GM12878 (cell line): ENCODE measurements at regions not wholly inside any gene's neighbourhood (a gene's known extent, or its start where the extent isn't known, plus 50 kb on each side); places are given as distances from the start of the nearest gene placed in this dataset.

Experiments used
- ATAC-seq: fragments of 200-7000 bp; cut with Tn5 transposase; 3 replicates; pipeline ENCODE4 v1.9.1; 2020; ENCODE audit warnings: mild to moderate bottlenecking, moderate library complexity
- BruUV-seq: library from RNA; stranded (reverse); fragments of 400-500 nt; replicated peaks from 2 replicates; lab custom pipeline; 2021; lab: Mats Ljungman, UMichigan
- CTCF ChIA-PET: fragments of 300-600 bp; sonication (Branson Sonifier 250); formaldehyde crosslinking; extraction: SDS; loops from one replicate; lab custom pipeline; 2021; ENCODE audit warnings: inconsistent platforms; lab: Yijun Ruan, JAX
- POLR2A ChIA-PET: fragments of 350-600 bp; formaldehyde crosslinking; extraction: SDS; loops from one replicate; lab custom pipeline; 2021; ENCODE audit warnings: inconsistent platforms; lab: Charles Lee
- RAD21 ChIA-PET: fragments of 300-600 bp; sonication (Branson Sonifier 250); formaldehyde crosslinking; loops from one replicate; lab custom pipeline; 2023; ENCODE audit warnings: antibody characterized with exemption; ENCODE audit not compliant: unreplicated experiment; lab: Charles Lee
- SMC1A ChIA-PET: fragments of 300-600 bp; sonication (Branson Sonifier 250); formaldehyde crosslinking; loops from one replicate; lab custom pipeline; 2023; ENCODE audit not compliant: unreplicated experiment, uncharacterized antibody; lab: Charles Lee
- DNase-seq: peaks from one replicate; pipeline ENCODE4 v3.0.0-alpha.2; 2011; ENCODE audit warnings: low read depth, low spot score
- FAIRE-seq: peaks from 3 replicates; lab custom pipeline; 2011; peaks lifted over from hg19 to GRCh38; lab: Jason Lieb, UNC
- H2AFZ ChIP-seq: 2 replicates; pipeline ENCODE4 v1.6.0; 2011; ENCODE audit warnings: low read depth, low read length, control low read depth; ENCODE audit not compliant: control insufficient read depth
- H3K27ac ChIP-seq: 2 replicates; pipeline ENCODE4 v1.5.1; 2011; ENCODE audit warnings: control low read depth; ENCODE audit not compliant: control insufficient read depth, insufficient read depth
- H3K27me3 ChIP-seq, 2 experiments: replicated peaks in 1 of 2; 2 replicates each; pipeline versions ENCODE4 v1.6.0 to v1.6.1; 2011; ENCODE audit warnings: low read length in 1 of 2; ENCODE audit not compliant: control insufficient read depth in 2 of 2, insufficient read depth in 2 of 2
- H3K36me3 ChIP-seq, 2 experiments: 2 replicates each; pipeline ENCODE4 v1.5.1; 2011; ENCODE audit warnings: low read length in 1 of 2; ENCODE audit not compliant: control insufficient read depth in 2 of 2, insufficient read depth in 2 of 2
- H3K4me1 ChIP-seq: 2 replicates; pipeline ENCODE4 v1.6.1; 2011; ENCODE audit warnings: mild to moderate bottlenecking, low read length, moderate library complexity, mixed read lengths; ENCODE audit not compliant: control insufficient read depth, insufficient read depth
- H3K4me2 ChIP-seq: 2 replicates; pipeline ENCODE4 v1.6.0; 2011; ENCODE audit warnings: control low read depth; ENCODE audit not compliant: control insufficient read depth, insufficient read depth
- H3K4me3 ChIP-seq: fragments of 200-600 bp; sonication (generic); 2 replicates; pipeline ENCODE4 v1.5.1; 2016
- H3K79me2 ChIP-seq: 2 replicates; pipeline ENCODE4 v1.6.0; 2011; ENCODE audit warnings: low read length; ENCODE audit not compliant: control insufficient read depth, insufficient read depth
- H3K9ac ChIP-seq: 2 replicates; pipeline ENCODE4 v1.8.0; 2011; ENCODE audit warnings: low read length, control low read depth, mixed read lengths; ENCODE audit not compliant: control insufficient read depth, insufficient read depth
- H3K9me3 ChIP-seq: replicated peaks from 3 replicates; pipeline ENCODE4 v1.5.1; 2011; ENCODE audit warnings: mild to moderate bottlenecking, low read length; ENCODE audit not compliant: control insufficient read depth, insufficient read depth
- H4K20me1 ChIP-seq: 2 replicates; pipeline ENCODE4 v1.6.0; 2011; ENCODE audit not compliant: control insufficient read depth, insufficient read depth
- BHLHE40 ChIP-seq, 2 experiments: fragments of 450-650 bp in 1 of 2; IDR thresholded peaks; 2 replicates each; pipeline ENCODE4 v1.6.1; 2011 to 2017; ENCODE audit warnings: low read depth in 2 of 2, borderline replicate concordance in 1 of 2, improper control_type of control experiment in 1 of 2, low read length in 1 of 2, mild to moderate bottlenecking in 1 of 2
- CEBPB ChIP-seq, 2 experiments: fragments of 150-350 bp in 1 of 2; IDR thresholded peaks; 2 replicates each; pipeline ENCODE4 v1.6.1; 2012 to 2014; ENCODE audit warnings: low read depth in 2 of 2, low read length in 2 of 2, borderline replicate concordance in 1 of 2, inconsistent platforms in 1 of 2
- EZH2 ChIP-seq: IDR thresholded peaks from 2 replicates; pipeline ENCODE4 v1.6.1; 2012; ENCODE audit warnings: low read depth, mild to moderate bottlenecking, control low read depth, inconsistent platforms, low read length, borderline replicate concordance; ENCODE audit not compliant: control insufficient read depth
- HDAC2 ChIP-seq: fragments of 200-600 bp; sonication (generic); IDR thresholded peaks from 2 replicates; pipeline ENCODE4 v1.6.1; 2017
- NFXL1 ChIP-seq: fragments of 450-650 bp; IDR thresholded peaks from 2 replicates; pipeline ENCODE4 v1.6.1; 2017; ENCODE audit warnings: antibody characterized with exemption, mild to moderate bottlenecking, borderline replicate concordance
- NKRF ChIP-seq: fragments of 450-650 bp; conservative IDR thresholded peaks from 2 replicates; pipeline ENCODE4 v1.6.1; 2017; ENCODE audit warnings: mild to moderate bottlenecking, moderate library complexity
- NR2F1 ChIP-seq: fragments of 450-650 bp; conservative IDR thresholded peaks from 2 replicates; pipeline ENCODE4 v1.6.1; 2017; ENCODE audit warnings: mild to moderate bottlenecking
- NRF1 ChIP-seq: conservative IDR thresholded peaks from 2 replicates; pipeline ENCODE4 v1.6.1; 2011; ENCODE audit warnings: mild to moderate bottlenecking, low read depth, low read length, improper control_type of control experiment
- PRDM15 ChIP-seq: fragments of 450-650 bp; formaldehyde crosslinking; IDR thresholded peaks from 2 replicates; pipeline ENCODE4 v1.4.0; 2020; ENCODE audit warnings: mild to moderate bottlenecking, moderate library complexity
- RAD51 ChIP-seq: fragments of 450-650 bp; IDR thresholded peaks from 2 replicates; pipeline ENCODE4 v1.6.1; 2016; ENCODE audit warnings: moderate library complexity, mild to moderate bottlenecking, inconsistent platforms
- RBBP5 ChIP-seq: fragments of 200-600 bp; sonication (generic); conservative IDR thresholded peaks from 2 replicates; pipeline ENCODE4 v1.6.1; 2016
- SREBF2 ChIP-seq: IDR thresholded peaks from 2 replicates; pipeline ENCODE4 v1.6.1; 2012; ENCODE audit warnings: mild to moderate bottlenecking, low read length
- TCF7 ChIP-seq: IDR thresholded peaks from 2 replicates; pipeline ENCODE4 v1.6.1; 2014; ENCODE audit warnings: antibody characterized with exemption, borderline replicate concordance
- ZNF217 ChIP-seq: fragments of 450-650 bp; IDR thresholded peaks from 2 replicates; pipeline ENCODE4 v1.6.1; 2017; ENCODE audit warnings: antibody characterized with exemption, mild to moderate bottlenecking
- WGBS: methylation state at CpG from one replicate; pipeline ENCODE4 v1.1.6; 2016; ENCODE audit warnings: low lambda C conversion rate; ENCODE audit not compliant: insufficient replicate concordance, insufficient coverage; ENCODE audit errors: missing lambda C conversion rate; 5-methylcytosine and 5-hydroxymethylcytosine counted together
- in situ Hi-C: fragments of 300-500 bp; cut with MboI; formaldehyde crosslinking; loops from 9 replicates; pipeline ENCODE4 v1.14.3; 2018; ENCODE audit warnings: mixed read lengths
- intact Hi-C: fragments of 100-400 bp; cut with micrococcal nuclease; formaldehyde crosslinking; loops from one replicate; pipeline ENCODE4 v1.14.2; 2022; ENCODE audit not compliant: unreplicated experiment

DNA sequence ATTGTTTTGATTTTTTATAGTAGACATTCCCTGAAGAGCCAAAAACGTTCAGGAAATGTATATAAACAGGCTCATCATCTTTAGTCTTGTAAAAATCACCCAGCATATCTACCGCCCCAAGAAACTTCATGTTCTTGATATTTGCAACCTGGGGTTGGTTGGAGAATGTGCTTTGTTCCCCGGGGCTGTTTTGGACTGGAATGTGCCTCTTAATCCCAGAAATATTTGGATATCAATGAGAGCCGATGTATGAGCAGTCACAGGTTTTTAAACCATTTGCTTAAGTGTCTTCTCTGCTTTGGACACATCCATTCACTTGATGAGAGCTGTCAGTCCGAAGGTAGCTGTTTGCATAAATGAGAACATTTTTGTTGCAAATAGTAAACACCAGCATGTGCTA, 449.7 kb downstream of the PCDH7 start:
- H4K20me1 ChIP-seq: no peaks in the 10 kb centered on the region
- TF ChIP-seq CEBPB (IDR thresholded peaks at IDR 0.05; ENCODE audit: borderline replicate concordance in 1 of 2, low read depth in 2 of 2, low read length in 2 of 2) (no peak), RBBP5 (no peak), RAD51 (no peak), TCF7 (no peak), NKRF (no peak), BHLHE40 (IDR thresholded peaks at IDR 0.05; ENCODE audit: borderline replicate concordance in 1 of 2, low read depth in 2 of 2, low read length in 1 of 2) (no peak), EZH2 (no peak), NRF1 (no peak), NR2F1 (no peak), ZNF217 (no peak), HDAC2 (no peak), SREBF2 (no peak), NFXL1 (no peak), PRDM15 (CRISPR knock-in tag) (no peak)
- H3K79me2 ChIP-seq: no peaks in the 10 kb centered on the region
- H2AFZ ChIP-seq: no peak overlapping the region
- ATAC-seq (no peak), DNase-seq (no peak), FAIRE-seq (no peak)
- no peak overlapping the region for H3K9ac ChIP-seq
- 21% methylated on average over 5 of the region's 5 CpGs for WGBS
- H3K27me3 ChIP-seq: no peaks in the 10 kb centered on the region
- no peaks in the 10 kb centered on the region for H3K36me3 ChIP-seq
- H3K9me3 ChIP-seq: no peaks in the 10 kb centered on the region
- CTCF ChIA-PET: interaction anchor here (0.7 kb wide), 1 partner anchor 24 kb away, joined by 3 read pairs; no protein-coding TSS in a partner anchor
- RAD21 ChIA-PET: no interaction called here
- intact Hi-C loops: no loop called here
- POLR2A ChIA-PET: no interaction called here
- in situ Hi-C loops: no loop called here
- SMC1A ChIA-PET: interaction anchor here (1.1 kb wide), 1 partner anchor 11 kb away, joined by 4 read pairs; no protein-coding TSS in a partner anchor
- no peak overlapping the region for H3K4me3 ChIP-seq
- no peaks in the 10 kb centered on the region for H3K4me1 ChIP-seq
- H3K27ac ChIP-seq: no peak overlapping the region
- no peak overlapping the region for H3K4me2 ChIP-seq
- BruUV-seq: no TSS peak
